H9 (cell line): ENCODE measurements at regions not wholly inside any gene's neighbourhood (a gene's known extent, or its start where the extent isn't known, plus 50 kb on each side); places are given as distances from the start of the nearest gene placed in this dataset.

Experiments used
- DNase-seq: peaks from one replicate; pipeline ENCODE4 v3.0.0-alpha.2; 2017
- H2AFZ ChIP-seq: one replicate; pipeline ENCODE4 v1.6.1; 2013; ENCODE audit warnings: mild to moderate bottlenecking, low read length, control low read depth, moderate library complexity
- H2AK5ac ChIP-seq: 2 replicates; pipeline ENCODE4 v1.6.1; 2013; ENCODE audit warnings: low read length, control low read depth, mixed read lengths; ENCODE audit not compliant: insufficient read length
- H2BK120ac ChIP-seq: one replicate; pipeline ENCODE4 v1.6.1; 2013; ENCODE audit warnings: low read depth, mild to moderate bottlenecking, low read length, control low read depth, inconsistent platforms; ENCODE audit not compliant: poor library complexity, severe bottlenecking
- H2BK12ac ChIP-seq: 2 replicates; pipeline ENCODE4 v1.6.1; 2013; ENCODE audit warnings: low read length, control low read depth, mixed read lengths, low read depth; ENCODE audit not compliant: insufficient read length
- H2BK15ac ChIP-seq: 2 replicates; pipeline ENCODE4 v1.6.1; 2013; ENCODE audit warnings: low read depth, low read length, control low read depth
- H2BK20ac ChIP-seq: one replicate; pipeline ENCODE4 v1.6.1; 2013; ENCODE audit warnings: low read depth, mild to moderate bottlenecking, low read length, control low read depth, inconsistent platforms; ENCODE audit not compliant: poor library complexity, severe bottlenecking
- H2BK5ac ChIP-seq: 2 replicates; pipeline ENCODE4 v1.6.1; 2013; ENCODE audit warnings: low read length, control low read depth, mixed read lengths; ENCODE audit not compliant: insufficient read length
- H3K14ac ChIP-seq: 2 replicates; pipeline ENCODE4 v1.6.1; 2013; ENCODE audit warnings: low read length, control low read depth; ENCODE audit not compliant: insufficient read depth
- H3K18ac ChIP-seq: 2 replicates; pipeline ENCODE4 v1.6.1; 2013; ENCODE audit warnings: low read depth, mild to moderate bottlenecking, mixed read lengths, low read length, control low read depth; ENCODE audit not compliant: insufficient read length
- H3K23ac ChIP-seq: 2 replicates; pipeline ENCODE4 v1.6.1; 2013; ENCODE audit warnings: low read length, control low read depth, mixed read lengths, low read depth; ENCODE audit not compliant: insufficient read length
- H3K23me2 ChIP-seq: 2 replicates; pipeline ENCODE4 v1.6.1; 2013; ENCODE audit warnings: low read depth, mild to moderate bottlenecking, mixed read lengths, low read length, control low read depth; ENCODE audit not compliant: insufficient read length, poor library complexity, severe bottlenecking
- H3K27ac ChIP-seq: 2 replicates; pipeline ENCODE4 v1.5.1; 2013; ENCODE audit warnings: low read length, control low read depth, mixed read lengths, low read depth; ENCODE audit not compliant: insufficient read length
- H3K27me3 ChIP-seq: 2 replicates; pipeline ENCODE4 v1.6.1; 2013; ENCODE audit warnings: low read length, control low read depth, inconsistent platforms; ENCODE audit not compliant: insufficient read depth
- H3K4ac ChIP-seq: 2 replicates; pipeline ENCODE4 v1.6.1; 2013; ENCODE audit warnings: low read depth, mild to moderate bottlenecking, control low read depth, inconsistent platforms, low read length, moderate library complexity
- H3K4me1 ChIP-seq: 2 replicates; pipeline ENCODE4 v1.6.1; 2013; ENCODE audit warnings: low read length, control low read depth, inconsistent platforms; ENCODE audit not compliant: insufficient read depth
- H3K4me2 ChIP-seq: 2 replicates; pipeline ENCODE4 v1.6.1; 2013; ENCODE audit warnings: low read length, control low read depth, mixed read lengths; ENCODE audit not compliant: insufficient read length, insufficient read depth
- H3K56ac ChIP-seq: 2 replicates; pipeline ENCODE4 v1.6.1; 2013; ENCODE audit warnings: low read depth, mild to moderate bottlenecking, mixed read lengths, low read length, control low read depth; ENCODE audit not compliant: insufficient read length
- H3K79me1 ChIP-seq: 2 replicates; pipeline ENCODE4 v1.6.1; 2013; ENCODE audit warnings: low read depth, mild to moderate bottlenecking, moderate library complexity, low read length, control low read depth, inconsistent platforms; ENCODE audit not compliant: insufficient read depth, poor library complexity, severe bottlenecking
- H3K79me2 ChIP-seq: 2 replicates; pipeline ENCODE4 v1.6.1; 2013; ENCODE audit warnings: low read length, control low read depth, inconsistent platforms; ENCODE audit not compliant: insufficient read depth
- H3K9ac ChIP-seq: 2 replicates; pipeline ENCODE4 v1.6.1; 2013; ENCODE audit warnings: low read length, control low read depth, mixed read lengths; ENCODE audit not compliant: insufficient read length; ENCODE audit errors: extremely low read depth
- H3K9me3 ChIP-seq: one replicate; pipeline ENCODE4 v1.6.1; 2013; ENCODE audit warnings: low read depth, low read length, inconsistent platforms; ENCODE audit not compliant: control insufficient read depth
- H3T11ph ChIP-seq: one replicate; pipeline ENCODE4 v1.6.1; 2013; ENCODE audit warnings: mild to moderate bottlenecking, low read length, control low read depth, inconsistent platforms
- H4K20me1 ChIP-seq: one replicate; pipeline ENCODE4 v1.6.1; 2013; ENCODE audit not compliant: control insufficient read depth, insufficient read length, insufficient read depth
- H4K5ac ChIP-seq: 2 replicates; pipeline ENCODE4 v1.6.1; 2013; ENCODE audit warnings: low read depth, mild to moderate bottlenecking, mixed read lengths, low read length, control low read depth; ENCODE audit not compliant: insufficient read length
- H4K8ac ChIP-seq: replicated peaks from 2 replicates; pipeline ENCODE4 v1.6.1; 2013; ENCODE audit warnings: low read length, control low read depth, mixed read lengths, low read depth; ENCODE audit not compliant: insufficient read length
- H4K91ac ChIP-seq: 2 replicates; pipeline ENCODE4 v1.6.1; 2013; ENCODE audit warnings: low read depth, mild to moderate bottlenecking, moderate library complexity, mixed read lengths, low read length, control low read depth; ENCODE audit not compliant: insufficient read length
- H3K27ac Mint-ChIP-seq, 3 experiments: 2 replicates in 2 of 3; 3 replicates in 1 of 3; pipeline ENCODE4 v1.8.0; 2020 to 2021; ENCODE audit warnings: mixed read lengths in 3 of 3, mild to moderate bottlenecking in 1 of 3, moderate library complexity in 1 of 3
- H3K27me3 Mint-ChIP-seq: 2 replicates; pipeline ENCODE4 v1.8.0; 2021; ENCODE audit warnings: low read depth, mild to moderate bottlenecking, moderate library complexity, mixed read lengths
- H3K36me3 Mint-ChIP-seq, 3 experiments: 2 replicates in 2 of 3; 3 replicates in 1 of 3; pipeline ENCODE4 v1.8.0; 2020 to 2021; ENCODE audit warnings: low read depth in 3 of 3, mixed read lengths in 3 of 3; ENCODE audit not compliant: insufficient read depth in 1 of 3
- H3K4me1 Mint-ChIP-seq, 2 experiments: 2 replicates each; pipeline ENCODE4 v1.8.0; 2020; ENCODE audit warnings: mixed read lengths in 2 of 2
- H3K4me3 Mint-ChIP-seq, 2 experiments: 2 replicates in 1 of 2; 3 replicates in 1 of 2; pipeline ENCODE4 v1.8.0; 2020 to 2021; ENCODE audit warnings: mild to moderate bottlenecking in 2 of 2, mixed read lengths in 2 of 2, moderate library complexity in 1 of 2
- H3K9me3 Mint-ChIP-seq, 2 experiments: 2 replicates in 1 of 2; 3 replicates in 1 of 2; pipeline ENCODE4 v1.8.0; 2020; ENCODE audit warnings: mild to moderate bottlenecking in 2 of 2, mixed read lengths in 2 of 2, moderate library complexity in 1 of 2
- CTCF ChIP-seq: fragments of 200-600 bp; sonication (generic); conservative IDR thresholded peaks from 3 replicates; pipeline ENCODE4 v1.8.0; 2021; ENCODE audit warnings: antibody characterized with exemption, mild to moderate bottlenecking
- WGBS: extraction: QIAGEN DNeasy Blood & Tissue Kit; methylation state at CpG from one replicate; pipeline ENCODE4 v1.1.7; 2013; ENCODE audit warnings: missing lambda C conversion rate, low lambda C conversion rate, mixed read lengths; ENCODE audit not compliant: insufficient read length; ENCODE audit errors: extremely low coverage; 5-methylcytosine and 5-hydroxymethylcytosine counted together

- Histone ChIP-seq H3K79me1 (no peaks in the 10 kb centered on the region), H3K79me2 (no peaks in the 10 kb centered on the region), H3K4ac (no peak overlapping the region), H3K23ac (no peak overlapping the region), H3K56ac (no peak overlapping the region), H3K27ac (no peak overlapping the region), H3K27me3 (no peaks in the 10 kb centered on the region), H4K5ac (no peak overlapping the region), H4K91ac (no peak overlapping the region), H2BK20ac (no peak overlapping the region), H3T11ph (no peak overlapping the region), H2BK15ac (no peak overlapping the region), H2AFZ (no peak overlapping the region), H3K9me3 (no peaks in the 10 kb centered on the region), H4K20me1 (no peaks in the 10 kb centered on the region), H4K8ac (no peak overlapping the region), H2BK120ac (no peak overlapping the region), H3K4me1 (no peaks in the 10 kb centered on the region), H3K9ac (no peak overlapping the region), H2BK5ac (no peak overlapping the region), H3K4me2 (no peak overlapping the region), H2BK12ac (no peak overlapping the region), H2AK5ac (no peak overlapping the region), H3K14ac (no peak overlapping the region), H3K23me2 (no peaks in the 10 kb centered on the region), H3K18ac (no peak overlapping the region)
- no CpG with 5 or more reads among the region's 2 CpGs for WGBS
- no peaks in the 10 kb centered on the region for H3K4me1 Mint-ChIP-seq
- DNase-seq, result no peak
- H3K4me3 Mint-ChIP-seq, result no peak overlapping the region
- TF ChIP-seq CTCF, result no peak
- no peak overlapping the region for H3K27ac Mint-ChIP-seq
- H3K36me3 Mint-ChIP-seq, result no peaks in the 10 kb centered on the region
- peaks cover 2% of the 10 kb centered on the region; the same call in 1 of the 2 replicates for H3K27me3 Mint-ChIP-seq
- H3K9me3 Mint-ChIP-seq, result peaks cover 0 to 1% of the 10 kb centered on the region in 2 experiments; a peak in 1 of 5 replicates
These were observed 237.4 kb downstream of the MFSD1 start for GRCh38 chr3:159039286-159039685.
